Panc1 (cell line): ENCODE measurements at regions not wholly inside any gene's neighbourhood (a gene's known extent, or its start where the extent isn't known, plus 50 kb on each side); places are given as distances from the start of the nearest gene placed in this dataset.
A peak's percentile ranks its signal among the peaks of the same experiment; 100 is the strongest.

Experiments
- ATAC-seq: fragments of 200-7000 bp; cut with Tn5 transposase; 2 replicates; pipeline ENCODE4 v1.9.1; 2020; ENCODE audit warnings: mild to moderate bottlenecking, moderate library complexity
- BruUV-seq: library from RNA; stranded (reverse); fragments of 400-500 nt; replicated peaks from 2 replicates; lab custom pipeline; 2021; lab: Mats Ljungman, UMichigan
- CTCF ChIA-PET: fragments of 300-600 bp; sonication (Branson Sonifier 250); formaldehyde crosslinking; loops from one replicate; lab custom pipeline; 2022; ENCODE audit warnings: antibody characterized with exemption; lab: Charles Lee
- POLR2A ChIA-PET: fragments of 300-600 bp; sonication (Branson Sonifier 250); formaldehyde crosslinking; loops from one replicate; lab custom pipeline; 2022; ENCODE audit warnings: antibody characterized with exemption; lab: Charles Lee
- DNase-seq: peaks from one replicate; pipeline ENCODE4 v3.0.0-alpha.2; 2010; ENCODE audit warnings: low read depth, low spot score
- H3K27ac ChIP-seq: 2 replicates; pipeline ENCODE4 v1.5.1; 2011; ENCODE audit warnings: mild to moderate bottlenecking, low read length, inconsistent platforms
- H3K27me3 ChIP-seq: fragments of 200-500 bp; sonication (Bioruptor generic); 2 replicates; pipeline ENCODE4 v1.6.0; 2014; ENCODE audit warnings: low read length, inconsistent platforms; ENCODE audit not compliant: control insufficient read depth, insufficient read depth
- H3K36me3 ChIP-seq: fragments of 200-500 bp; sonication (Bioruptor generic); 2 replicates; pipeline ENCODE4 v1.5.1; 2014; ENCODE audit warnings: inconsistent platforms, mild to moderate bottlenecking, low read length, moderate library complexity; ENCODE audit not compliant: control insufficient read depth, insufficient read depth
- H3K4me1 ChIP-seq: 2 replicates; pipeline ENCODE4 v1.5.1; 2011; ENCODE audit warnings: inconsistent platforms, mild to moderate bottlenecking, low read length, moderate library complexity; ENCODE audit not compliant: control insufficient read depth, insufficient read depth
- H3K4me3 ChIP-seq, 2 experiments: 2 replicates each; pipeline ENCODE4 v1.5.1; 2011 to 2012; ENCODE audit warnings: low read depth in 2 of 2, low read length in 2 of 2, mild to moderate bottlenecking in 2 of 2, inconsistent platforms in 1 of 2, moderate library complexity in 1 of 2
- H3K9me3 ChIP-seq: fragments of 200-500 bp; sonication (Bioruptor generic); 2 replicates; pipeline ENCODE4 v1.5.1; 2014; ENCODE audit warnings: low read depth, mild to moderate bottlenecking, inconsistent platforms, low read length, moderate library complexity; ENCODE audit not compliant: control insufficient read depth, insufficient read depth
- POLR2AphosphoS5 ChIP-seq: IDR thresholded peaks from 2 replicates; pipeline ENCODE4 v1.6.1; 2012; ENCODE audit warnings: mild to moderate bottlenecking, low read depth, low read length, moderate library complexity
- SIN3A ChIP-seq: IDR thresholded peaks from 2 replicates; pipeline ENCODE4 v1.6.1; 2012; ENCODE audit warnings: low read depth, mild to moderate bottlenecking, low read length, moderate library complexity, borderline replicate concordance; ENCODE audit not compliant: insufficient read depth
- TCF7L2 ChIP-seq: IDR thresholded peaks from 2 replicates; pipeline ENCODE4 v1.6.1; 2011; ENCODE audit warnings: mild to moderate bottlenecking, low read depth, low read length, inconsistent platforms
- in situ Hi-C: cut with HindIII; loops from 2 replicates; pipeline ENCODE4 v1.10.0; 2016; ENCODE audit warnings: low sequenced_read_pairs, low pct_unique_long_range_greater_than_20kb
- intact Hi-C: fragments of 100-400 bp; cut with micrococcal nuclease; formaldehyde crosslinking; loops from one replicate; pipeline ENCODE4 v1.10.0; 2022; ENCODE audit not compliant: unreplicated experiment
- TF ChIP-seq, protein P1 (sequence below), 2 experiments: IDR thresholded peaks; 2 replicates each; pipeline ENCODE4 v1.6.1; 2011 to 2012; ENCODE audit warnings: low read depth in 2 of 2, control low read depth in 1 of 2, low read length in 1 of 2, mild to moderate bottlenecking in 1 of 2, moderate library complexity in 1 of 2; ENCODE audit not compliant: insufficient read depth in 1 of 2
- TF ChIP-seq, protein P2 (sequence below): fragments of 450-650 bp; IDR thresholded peaks from 2 replicates; pipeline ENCODE4 v1.5.1; 2017; ENCODE audit warnings: mild to moderate bottlenecking

DNA sequence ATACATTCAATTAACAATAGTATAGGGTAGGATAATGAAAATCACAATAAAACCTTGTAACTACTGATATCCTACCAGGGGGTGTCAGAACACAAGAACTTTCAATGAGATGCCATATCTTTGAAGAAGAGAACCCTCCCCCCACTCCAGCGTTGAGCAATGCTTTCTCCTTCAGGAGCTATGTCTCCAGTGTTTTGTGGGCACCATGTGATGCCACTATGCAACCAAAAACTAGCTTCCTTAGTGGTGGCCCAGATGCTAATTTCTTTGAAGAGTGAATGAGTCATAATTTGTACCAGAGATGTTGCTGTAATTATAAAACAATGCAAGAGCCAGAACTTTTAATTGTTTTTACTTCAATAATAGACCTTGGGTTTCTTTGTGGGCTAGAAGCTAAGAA, 76.0 kb upstream of the ADO start:
- intact Hi-C loops = no loop called here
- Histone ChIP-seq H3K36me3 (no peaks in the 10 kb centered on the region), H3K4me1 (no peaks in the 10 kb centered on the region), H3K27ac (no peak overlapping the region), H3K27me3 (peaks cover 40% of the 10 kb centered on the region), H3K9me3 (no peaks in the 10 kb centered on the region), H3K4me3 (no peak overlapping the region)
- in situ Hi-C loops = no loop called here
- ChIA-PET POLR2A (no interaction called here), CTCF (no interaction called here)
- TF ChIP-seq, protein P1, sequence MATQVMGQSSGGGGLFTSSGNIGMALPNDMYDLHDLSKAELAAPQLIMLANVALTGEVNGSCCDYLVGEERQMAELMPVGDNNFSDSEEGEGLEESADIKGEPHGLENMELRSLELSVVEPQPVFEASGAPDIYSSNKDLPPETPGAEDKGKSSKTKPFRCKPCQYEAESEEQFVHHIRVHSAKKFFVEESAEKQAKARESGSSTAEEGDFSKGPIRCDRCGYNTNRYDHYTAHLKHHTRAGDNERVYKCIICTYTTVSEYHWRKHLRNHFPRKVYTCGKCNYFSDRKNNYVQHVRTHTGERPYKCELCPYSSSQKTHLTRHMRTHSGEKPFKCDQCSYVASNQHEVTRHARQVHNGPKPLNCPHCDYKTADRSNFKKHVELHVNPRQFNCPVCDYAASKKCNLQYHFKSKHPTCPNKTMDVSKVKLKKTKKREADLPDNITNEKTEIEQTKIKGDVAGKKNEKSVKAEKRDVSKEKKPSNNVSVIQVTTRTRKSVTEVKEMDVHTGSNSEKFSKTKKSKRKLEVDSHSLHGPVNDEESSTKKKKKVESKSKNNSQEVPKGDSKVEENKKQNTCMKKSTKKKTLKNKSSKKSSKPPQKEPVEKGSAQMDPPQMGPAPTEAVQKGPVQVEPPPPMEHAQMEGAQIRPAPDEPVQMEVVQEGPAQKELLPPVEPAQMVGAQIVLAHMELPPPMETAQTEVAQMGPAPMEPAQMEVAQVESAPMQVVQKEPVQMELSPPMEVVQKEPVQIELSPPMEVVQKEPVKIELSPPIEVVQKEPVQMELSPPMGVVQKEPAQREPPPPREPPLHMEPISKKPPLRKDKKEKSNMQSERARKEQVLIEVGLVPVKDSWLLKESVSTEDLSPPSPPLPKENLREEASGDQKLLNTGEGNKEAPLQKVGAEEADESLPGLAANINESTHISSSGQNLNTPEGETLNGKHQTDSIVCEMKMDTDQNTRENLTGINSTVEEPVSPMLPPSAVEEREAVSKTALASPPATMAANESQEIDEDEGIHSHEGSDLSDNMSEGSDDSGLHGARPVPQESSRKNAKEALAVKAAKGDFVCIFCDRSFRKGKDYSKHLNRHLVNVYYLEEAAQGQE (IDR thresholded peaks at IDR 0.05; ENCODE audit: insufficient read depth in 1 of 2, low read depth in 2 of 2, low read length in 1 of 2) = no peak
- TF ChIP-seq TCF7L2 = no peak
- TF ChIP-seq SIN3A = no peak
- TF ChIP-seq POLR2AphosphoS5 = no peak
- TF ChIP-seq, protein P2, sequence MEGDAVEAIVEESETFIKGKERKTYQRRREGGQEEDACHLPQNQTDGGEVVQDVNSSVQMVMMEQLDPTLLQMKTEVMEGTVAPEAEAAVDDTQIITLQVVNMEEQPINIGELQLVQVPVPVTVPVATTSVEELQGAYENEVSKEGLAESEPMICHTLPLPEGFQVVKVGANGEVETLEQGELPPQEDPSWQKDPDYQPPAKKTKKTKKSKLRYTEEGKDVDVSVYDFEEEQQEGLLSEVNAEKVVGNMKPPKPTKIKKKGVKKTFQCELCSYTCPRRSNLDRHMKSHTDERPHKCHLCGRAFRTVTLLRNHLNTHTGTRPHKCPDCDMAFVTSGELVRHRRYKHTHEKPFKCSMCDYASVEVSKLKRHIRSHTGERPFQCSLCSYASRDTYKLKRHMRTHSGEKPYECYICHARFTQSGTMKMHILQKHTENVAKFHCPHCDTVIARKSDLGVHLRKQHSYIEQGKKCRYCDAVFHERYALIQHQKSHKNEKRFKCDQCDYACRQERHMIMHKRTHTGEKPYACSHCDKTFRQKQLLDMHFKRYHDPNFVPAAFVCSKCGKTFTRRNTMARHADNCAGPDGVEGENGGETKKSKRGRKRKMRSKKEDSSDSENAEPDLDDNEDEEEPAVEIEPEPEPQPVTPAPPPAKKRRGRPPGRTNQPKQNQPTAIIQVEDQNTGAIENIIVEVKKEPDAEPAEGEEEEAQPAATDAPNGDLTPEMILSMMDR = no peak
- BruUV-seq = no TSS peak
- DNase-seq (no peak), ATAC-seq (no peak)

DNA sequence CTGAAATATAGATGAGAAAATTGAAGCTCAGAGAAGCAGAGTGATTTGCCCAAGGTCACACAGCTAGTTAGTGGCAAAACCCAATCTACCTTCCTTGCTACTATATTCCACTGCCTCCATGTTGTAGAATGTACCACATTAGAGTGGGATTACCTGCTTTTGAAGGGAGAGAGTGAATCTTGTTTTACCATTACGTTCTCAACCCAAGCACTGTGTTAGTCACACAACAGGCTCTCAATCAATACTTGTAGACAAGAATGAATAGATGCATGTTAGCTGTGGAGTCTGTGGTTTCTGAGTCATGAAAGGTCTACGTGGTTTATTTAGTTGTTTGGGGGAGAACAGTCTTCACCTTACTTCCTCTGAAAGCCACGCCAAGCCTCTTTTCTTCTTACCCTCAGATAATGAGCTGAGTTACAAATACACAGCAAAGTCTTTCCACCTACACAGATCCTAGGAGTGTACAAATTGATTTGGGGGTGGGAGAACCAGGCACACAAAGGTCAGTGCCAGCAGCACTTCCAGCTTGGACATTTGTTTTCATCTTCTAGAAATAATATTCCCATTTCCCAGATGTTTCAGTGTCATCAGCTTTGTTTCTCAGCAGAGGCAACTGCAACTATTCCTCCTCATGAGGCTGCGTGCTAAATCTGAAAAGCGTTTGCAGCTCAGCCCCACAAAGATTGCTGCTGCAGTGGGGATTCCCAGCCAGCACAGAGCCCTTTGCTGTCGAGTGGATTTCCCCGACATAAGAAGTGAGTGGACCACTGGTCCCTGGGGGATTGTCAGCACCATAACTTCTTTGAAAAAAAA, 71.5 kb upstream of the ADO start:
- intact Hi-C loops (no loop called here), in situ Hi-C loops (no loop called here)
- Histone ChIP-seq H3K36me3 (no peaks in the 10 kb centered on the region), H3K27ac (no peak overlapping the region), H3K27me3 (peaks cover 18% of the 10 kb centered on the region), H3K4me3 (no peak overlapping the region), H3K9me3 (no peaks in the 10 kb centered on the region), H3K4me1 (no peaks in the 10 kb centered on the region)
- CTCF ChIA-PET = no interaction called here
- no peak for TF ChIP-seq SIN3A
- TF ChIP-seq, protein P1 (IDR thresholded peaks at IDR 0.05; ENCODE audit: insufficient read depth in 1 of 2, low read depth in 2 of 2, low read length in 1 of 2) = no peak
- TF ChIP-seq POLR2AphosphoS5 = no peak
- TF ChIP-seq, protein P2 = no peak
- no peak for TF ChIP-seq TCF7L2
- DNase-seq (peak; percentile 13), ATAC-seq (no peak; the same call in 1 of the 2 replicates)
- POLR2A ChIA-PET = no interaction called here
- no TSS peak for BruUV-seq
